ENCODE measurements at regions not wholly inside any gene's neighbourhood (a gene's known extent, or its start where the extent isn't known, plus 50 kb on each side); places are given as distances from the start of the nearest gene placed in this dataset.
A peak's percentile ranks its signal among the peaks of the same experiment; 100 is the strongest.

GRCh38 chr5:12023614-12024241 is 119.5 kb upstream of the CTNND2 start:
- H3K27me3 Mint-ChIP-seq (ENCODE audit: insufficient read depth, low read depth) = peaks cover 2% of the 10 kb centered on the region
- H2AFZ ChIP-seq (replicated peaks) = no peak overlapping the region
- no peaks in the 10 kb centered on the region for H3K4me1 Mint-ChIP-seq
- no peak overlapping the region for H3K4me2 ChIP-seq
- H3K4me1 ChIP-seq = no peaks in the 10 kb centered on the region
- no peak overlapping the region for H3K4me3 ChIP-seq
- H3K36me3 Mint-ChIP-seq = no peaks in the 10 kb centered on the region
- DNase-seq (ENCODE audit: low spot score) = peak; percentile 74
- H3K9ac ChIP-seq = no peak overlapping the region
- H3K36me3 ChIP-seq = peaks cover 3% of the 10 kb centered on the region
- H3K79me2 ChIP-seq (ENCODE audit: low read depth) = no peaks in the 10 kb centered on the region
- no peak overlapping the region for H3K27ac ChIP-seq
- H3K27ac Mint-ChIP-seq = no peak overlapping the region
- no peaks in the 10 kb centered on the region for H4K20me1 ChIP-seq (ENCODE audit: low read depth)
- no peaks in the 10 kb centered on the region for H3K27me3 ChIP-seq
- no peaks in the 10 kb centered on the region for H3K9me3 ChIP-seq (ENCODE audit: low read depth)
- TF ChIP-seq, protein P1, sequence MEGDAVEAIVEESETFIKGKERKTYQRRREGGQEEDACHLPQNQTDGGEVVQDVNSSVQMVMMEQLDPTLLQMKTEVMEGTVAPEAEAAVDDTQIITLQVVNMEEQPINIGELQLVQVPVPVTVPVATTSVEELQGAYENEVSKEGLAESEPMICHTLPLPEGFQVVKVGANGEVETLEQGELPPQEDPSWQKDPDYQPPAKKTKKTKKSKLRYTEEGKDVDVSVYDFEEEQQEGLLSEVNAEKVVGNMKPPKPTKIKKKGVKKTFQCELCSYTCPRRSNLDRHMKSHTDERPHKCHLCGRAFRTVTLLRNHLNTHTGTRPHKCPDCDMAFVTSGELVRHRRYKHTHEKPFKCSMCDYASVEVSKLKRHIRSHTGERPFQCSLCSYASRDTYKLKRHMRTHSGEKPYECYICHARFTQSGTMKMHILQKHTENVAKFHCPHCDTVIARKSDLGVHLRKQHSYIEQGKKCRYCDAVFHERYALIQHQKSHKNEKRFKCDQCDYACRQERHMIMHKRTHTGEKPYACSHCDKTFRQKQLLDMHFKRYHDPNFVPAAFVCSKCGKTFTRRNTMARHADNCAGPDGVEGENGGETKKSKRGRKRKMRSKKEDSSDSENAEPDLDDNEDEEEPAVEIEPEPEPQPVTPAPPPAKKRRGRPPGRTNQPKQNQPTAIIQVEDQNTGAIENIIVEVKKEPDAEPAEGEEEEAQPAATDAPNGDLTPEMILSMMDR (IDR thresholded peaks at IDR 0.05) = peak; percentile 91
- TF ChIP-seq EZH2phosphoT487 (IDR thresholded peaks at IDR 0.05) (no peak), EZH2 (IDR thresholded peaks at IDR 0.05) (no peak)
- no peak overlapping the region for H3K4me3 Mint-ChIP-seq
- no peaks in the 10 kb centered on the region for H3F3A ChIP-seq (ENCODE audit: low read depth)
- peaks cover 17% of the 10 kb centered on the region for H3K9me3 Mint-ChIP-seq

- Histone ChIP-seq H3K4me2 (no peak overlapping the region), H2AFZ (replicated peaks) (no peak overlapping the region), H3K9me3 (ENCODE audit: low read depth) (no peaks in the 10 kb centered on the region), H3F3A (ENCODE audit: low read depth) (no peaks in the 10 kb centered on the region), H4K20me1 (ENCODE audit: low read depth) (no peaks in the 10 kb centered on the region), H3K4me1 (no peaks in the 10 kb centered on the region), H3K27ac (no peak overlapping the region), H3K79me2 (ENCODE audit: low read depth) (no peaks in the 10 kb centered on the region), H3K4me3 (no peak overlapping the region), H3K9ac (no peak overlapping the region), H3K27me3 (no peaks in the 10 kb centered on the region), H3K36me3 (peaks cover 3% of the 10 kb centered on the region)
- Mint-ChIP-seq H3K9me3 (peaks cover 9% of the 10 kb centered on the region), H3K36me3 (no peaks in the 10 kb centered on the region), H3K27me3 (ENCODE audit: insufficient read depth, low read depth) (no peaks in the 10 kb centered on the region), H3K4me1 (no peaks in the 10 kb centered on the region), H3K27ac (no peak overlapping the region), H3K4me3 (no peak overlapping the region)
- no peak for TF ChIP-seq EZH2phosphoT487 (IDR thresholded peaks at IDR 0.05)
- TF ChIP-seq, protein P1 (IDR thresholded peaks at IDR 0.05) = no peak
- TF ChIP-seq EZH2 (IDR thresholded peaks at IDR 0.05) = no peak
- DNase-seq (ENCODE audit: low spot score) = no peak
These were observed 118.2 kb upstream of the CTNND2 start for GRCh38 chr5:12022444-12022843.

DNA sequence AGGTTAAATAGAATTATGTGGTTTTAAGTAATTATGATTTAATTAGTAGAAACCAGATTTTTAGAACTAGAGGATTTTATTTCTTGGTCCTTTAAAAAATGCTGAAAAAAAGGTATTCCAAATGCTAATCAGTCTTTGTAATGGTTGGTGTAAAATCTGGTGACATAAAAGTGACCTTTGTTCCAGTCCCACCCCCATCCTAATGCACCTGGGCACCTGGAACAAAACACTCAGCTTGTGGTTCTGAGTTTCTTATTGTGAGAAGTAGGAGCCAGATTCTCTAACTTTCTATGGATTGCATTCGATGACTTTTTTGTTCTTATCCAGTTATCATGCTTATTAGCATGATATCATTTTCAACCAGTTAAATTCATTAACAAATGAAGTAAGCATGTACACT is 115.1 kb upstream of the CTNND2 start:
- Histone ChIP-seq H3K4me3 (no peak overlapping the region), H4K20me1 (ENCODE audit: low read depth) (no peaks in the 10 kb centered on the region), H3K9me3 (ENCODE audit: low read depth) (no peaks in the 10 kb centered on the region), H3K36me3 (no peaks in the 10 kb centered on the region), H3F3A (ENCODE audit: low read depth) (no peaks in the 10 kb centered on the region), H3K79me2 (ENCODE audit: low read depth) (no peaks in the 10 kb centered on the region), H3K27ac (no peak overlapping the region), H3K4me1 (peaks cover 10% of the 10 kb centered on the region), H2AFZ (replicated peaks) (no peak overlapping the region), H3K4me2 (no peak overlapping the region), H3K27me3 (no peaks in the 10 kb centered on the region), H3K9ac (no peak overlapping the region)
- no peak overlapping the region for H3K4me3 Mint-ChIP-seq
- TF ChIP-seq, protein P1 (IDR thresholded peaks at IDR 0.05) = no peak
- no peak for TF ChIP-seq EZH2phosphoT487 (IDR thresholded peaks at IDR 0.05)
- no peak for TF ChIP-seq EZH2 (IDR thresholded peaks at IDR 0.05)
- H3K27ac Mint-ChIP-seq = no peak overlapping the region
- no peaks in the 10 kb centered on the region for H3K27me3 Mint-ChIP-seq (ENCODE audit: insufficient read depth, low read depth)
- no peak for DNase-seq (ENCODE audit: low spot score)
- no peaks in the 10 kb centered on the region for H3K9me3 Mint-ChIP-seq
- peaks cover 13% of the 10 kb centered on the region for H3K4me1 Mint-ChIP-seq
- H3K36me3 Mint-ChIP-seq = no peaks in the 10 kb centered on the region
